Fibroblast of villous mesenchyme (primary cell): ENCODE measurements at regions not wholly inside any gene's neighbourhood (a gene's known extent, or its start where the extent isn't known, plus 50 kb on each side); places are given as distances from the start of the nearest gene placed in this dataset.

ENCODE experiments used
- DNase-seq: peaks from one replicate; pipeline ENCODE4 v3.0.0-alpha.2; 2010; ENCODE audit warnings: low read depth
- H3K4me3 ChIP-seq: 2 replicates; pipeline ENCODE4 v1.5.1; 2011; ENCODE audit warnings: low read depth, mild to moderate bottlenecking, low read length
- TF ChIP-seq, protein P1 (sequence below): IDR thresholded peaks from 2 replicates; pipeline ENCODE4 v1.5.1; 2012; ENCODE audit warnings: low read depth, mild to moderate bottlenecking, low read length; ENCODE audit not compliant: insufficient read depth

GRCh38 chr3:10744098-10744465 is 71.9 kb upstream of the SLC6A11 start:
- DNase-seq: no peak
- TF ChIP-seq, protein P1, sequence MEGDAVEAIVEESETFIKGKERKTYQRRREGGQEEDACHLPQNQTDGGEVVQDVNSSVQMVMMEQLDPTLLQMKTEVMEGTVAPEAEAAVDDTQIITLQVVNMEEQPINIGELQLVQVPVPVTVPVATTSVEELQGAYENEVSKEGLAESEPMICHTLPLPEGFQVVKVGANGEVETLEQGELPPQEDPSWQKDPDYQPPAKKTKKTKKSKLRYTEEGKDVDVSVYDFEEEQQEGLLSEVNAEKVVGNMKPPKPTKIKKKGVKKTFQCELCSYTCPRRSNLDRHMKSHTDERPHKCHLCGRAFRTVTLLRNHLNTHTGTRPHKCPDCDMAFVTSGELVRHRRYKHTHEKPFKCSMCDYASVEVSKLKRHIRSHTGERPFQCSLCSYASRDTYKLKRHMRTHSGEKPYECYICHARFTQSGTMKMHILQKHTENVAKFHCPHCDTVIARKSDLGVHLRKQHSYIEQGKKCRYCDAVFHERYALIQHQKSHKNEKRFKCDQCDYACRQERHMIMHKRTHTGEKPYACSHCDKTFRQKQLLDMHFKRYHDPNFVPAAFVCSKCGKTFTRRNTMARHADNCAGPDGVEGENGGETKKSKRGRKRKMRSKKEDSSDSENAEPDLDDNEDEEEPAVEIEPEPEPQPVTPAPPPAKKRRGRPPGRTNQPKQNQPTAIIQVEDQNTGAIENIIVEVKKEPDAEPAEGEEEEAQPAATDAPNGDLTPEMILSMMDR: no peak
- no peak overlapping the region for H3K4me3 ChIP-seq

- TF ChIP-seq, protein P1: no peak
- H3K4me3 ChIP-seq: no peak overlapping the region
- no peak for DNase-seq
Measured at GRCh38 chr3:10745392-10745791, 70.6 kb upstream of the SLC6A11 start.

DNA sequence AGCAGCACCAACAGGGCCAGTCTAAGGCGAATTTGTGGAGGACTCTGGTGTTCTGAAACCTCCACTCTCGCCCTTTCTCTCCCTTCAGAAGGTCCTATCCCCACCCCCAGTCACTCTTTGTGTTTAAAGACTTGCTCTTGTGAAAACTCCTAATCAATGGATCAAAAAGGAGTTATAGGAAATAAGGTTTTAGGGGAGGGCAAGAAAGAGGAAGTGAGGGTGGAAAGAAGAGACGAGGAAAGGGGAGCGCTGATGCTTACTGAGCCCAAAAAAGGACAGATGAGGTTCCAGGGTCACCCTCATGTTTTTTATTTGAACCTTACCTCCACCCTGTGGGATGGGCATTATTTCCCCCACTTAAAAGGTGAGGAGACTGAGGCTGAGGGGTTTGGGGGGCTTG is 70.0 kb upstream of the SLC6A11 start:
- no peak overlapping the region for H3K4me3 ChIP-seq
- TF ChIP-seq, protein P1: no peak
- DNase-seq: no peak

- H3K4me3 ChIP-seq: no peak overlapping the region
- DNase-seq: no peak
- TF ChIP-seq, protein P1: no peak
Measured at GRCh38 chr3:10746684-10747083, 69.3 kb upstream of the SLC6A11 start.

DNA sequence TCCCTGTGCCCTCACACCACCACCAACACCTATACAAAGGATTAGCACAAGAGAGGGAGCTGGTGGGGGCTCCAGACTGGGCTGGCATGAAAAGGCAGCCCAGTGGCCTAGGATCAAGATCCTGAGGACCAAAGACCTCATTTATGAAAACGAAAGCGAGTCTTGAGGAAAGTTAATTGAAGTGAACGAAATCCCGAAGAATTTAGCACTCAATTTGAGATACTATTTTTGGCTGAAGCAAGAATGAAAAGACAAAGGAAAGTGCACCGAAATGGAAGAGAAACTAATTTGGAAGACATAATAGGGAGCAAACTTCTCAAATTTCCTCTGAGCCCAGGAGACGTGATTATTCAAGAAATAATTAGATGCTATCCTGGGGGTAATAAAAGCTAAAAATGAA is 68.7 kb upstream of the SLC6A11 start:
- DNase-seq: no peak
- TF ChIP-seq, protein P1: no peak
- no peak overlapping the region for H3K4me3 ChIP-seq

- DNase-seq: no peak
- TF ChIP-seq, protein P1: no peak
- H3K4me3 ChIP-seq: no peak overlapping the region
Measured at GRCh38 chr3:10748040-10748439, 68.0 kb upstream of the SLC6A11 start.

GRCh38 chr3:10753964-10754363 is 62.1 kb upstream of the SLC6A11 start:
- TF ChIP-seq, protein P1: no peak

More at GRCh38 chr3:10753964-10754363, 62.1 kb upstream of the SLC6A11 start:
- DNase-seq: peak; percentile 35
- H3K4me3 ChIP-seq: no peak overlapping the region
